ENCODE measurements at regions not wholly inside any gene's neighbourhood (a gene's known extent, or its start where the extent isn't known, plus 50 kb on each side); places are given as distances from the start of the nearest gene placed in this dataset.

DNA sequence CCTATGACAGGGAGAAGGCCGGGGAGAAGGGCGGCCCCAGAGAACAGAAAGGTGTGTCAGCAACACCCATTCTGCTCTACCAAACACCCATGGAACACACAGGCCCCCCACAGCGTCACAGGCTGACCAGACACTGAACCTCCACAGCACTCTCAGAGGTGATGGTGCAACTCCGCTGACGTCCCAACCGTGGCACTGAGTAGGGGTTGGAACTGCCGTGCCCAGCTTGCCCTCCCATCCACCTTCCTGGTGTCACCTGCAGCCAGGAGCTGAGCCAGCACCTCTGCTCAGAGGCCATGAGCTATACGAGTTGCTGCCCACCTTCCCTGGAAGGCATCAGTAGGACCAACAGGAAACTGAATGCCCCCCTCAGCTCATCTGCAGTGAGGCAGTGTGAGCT lies 412.9 kb upstream of the SALL3 start (continued):
- TF ChIP-seq, protein P1, sequence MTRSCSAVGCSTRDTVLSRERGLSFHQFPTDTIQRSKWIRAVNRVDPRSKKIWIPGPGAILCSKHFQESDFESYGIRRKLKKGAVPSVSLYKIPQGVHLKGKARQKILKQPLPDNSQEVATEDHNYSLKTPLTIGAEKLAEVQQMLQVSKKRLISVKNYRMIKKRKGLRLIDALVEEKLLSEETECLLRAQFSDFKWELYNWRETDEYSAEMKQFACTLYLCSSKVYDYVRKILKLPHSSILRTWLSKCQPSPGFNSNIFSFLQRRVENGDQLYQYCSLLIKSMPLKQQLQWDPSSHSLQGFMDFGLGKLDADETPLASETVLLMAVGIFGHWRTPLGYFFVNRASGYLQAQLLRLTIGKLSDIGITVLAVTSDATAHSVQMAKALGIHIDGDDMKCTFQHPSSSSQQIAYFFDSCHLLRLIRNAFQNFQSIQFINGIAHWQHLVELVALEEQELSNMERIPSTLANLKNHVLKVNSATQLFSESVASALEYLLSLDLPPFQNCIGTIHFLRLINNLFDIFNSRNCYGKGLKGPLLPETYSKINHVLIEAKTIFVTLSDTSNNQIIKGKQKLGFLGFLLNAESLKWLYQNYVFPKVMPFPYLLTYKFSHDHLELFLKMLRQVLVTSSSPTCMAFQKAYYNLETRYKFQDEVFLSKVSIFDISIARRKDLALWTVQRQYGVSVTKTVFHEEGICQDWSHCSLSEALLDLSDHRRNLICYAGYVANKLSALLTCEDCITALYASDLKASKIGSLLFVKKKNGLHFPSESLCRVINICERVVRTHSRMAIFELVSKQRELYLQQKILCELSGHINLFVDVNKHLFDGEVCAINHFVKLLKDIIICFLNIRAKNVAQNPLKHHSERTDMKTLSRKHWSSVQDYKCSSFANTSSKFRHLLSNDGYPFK (CRISPR knock-in tag; IDR thresholded peaks at IDR 0.05; ENCODE audit: borderline replicate concordance) = no peak
- TF ChIP-seq MTA3 (CRISPR knock-in tag; IDR thresholded peaks at IDR 0.05) = no peak
- no peak for TF ChIP-seq KDM5A (IDR thresholded peaks at IDR 0.05; ENCODE audit: borderline replicate concordance, low read length)
- no peak for TF ChIP-seq ZNF260 (CRISPR knock-in tag; IDR thresholded peaks at IDR 0.05; ENCODE audit: borderline replicate concordance, low read depth)
- TF ChIP-seq, protein P2, sequence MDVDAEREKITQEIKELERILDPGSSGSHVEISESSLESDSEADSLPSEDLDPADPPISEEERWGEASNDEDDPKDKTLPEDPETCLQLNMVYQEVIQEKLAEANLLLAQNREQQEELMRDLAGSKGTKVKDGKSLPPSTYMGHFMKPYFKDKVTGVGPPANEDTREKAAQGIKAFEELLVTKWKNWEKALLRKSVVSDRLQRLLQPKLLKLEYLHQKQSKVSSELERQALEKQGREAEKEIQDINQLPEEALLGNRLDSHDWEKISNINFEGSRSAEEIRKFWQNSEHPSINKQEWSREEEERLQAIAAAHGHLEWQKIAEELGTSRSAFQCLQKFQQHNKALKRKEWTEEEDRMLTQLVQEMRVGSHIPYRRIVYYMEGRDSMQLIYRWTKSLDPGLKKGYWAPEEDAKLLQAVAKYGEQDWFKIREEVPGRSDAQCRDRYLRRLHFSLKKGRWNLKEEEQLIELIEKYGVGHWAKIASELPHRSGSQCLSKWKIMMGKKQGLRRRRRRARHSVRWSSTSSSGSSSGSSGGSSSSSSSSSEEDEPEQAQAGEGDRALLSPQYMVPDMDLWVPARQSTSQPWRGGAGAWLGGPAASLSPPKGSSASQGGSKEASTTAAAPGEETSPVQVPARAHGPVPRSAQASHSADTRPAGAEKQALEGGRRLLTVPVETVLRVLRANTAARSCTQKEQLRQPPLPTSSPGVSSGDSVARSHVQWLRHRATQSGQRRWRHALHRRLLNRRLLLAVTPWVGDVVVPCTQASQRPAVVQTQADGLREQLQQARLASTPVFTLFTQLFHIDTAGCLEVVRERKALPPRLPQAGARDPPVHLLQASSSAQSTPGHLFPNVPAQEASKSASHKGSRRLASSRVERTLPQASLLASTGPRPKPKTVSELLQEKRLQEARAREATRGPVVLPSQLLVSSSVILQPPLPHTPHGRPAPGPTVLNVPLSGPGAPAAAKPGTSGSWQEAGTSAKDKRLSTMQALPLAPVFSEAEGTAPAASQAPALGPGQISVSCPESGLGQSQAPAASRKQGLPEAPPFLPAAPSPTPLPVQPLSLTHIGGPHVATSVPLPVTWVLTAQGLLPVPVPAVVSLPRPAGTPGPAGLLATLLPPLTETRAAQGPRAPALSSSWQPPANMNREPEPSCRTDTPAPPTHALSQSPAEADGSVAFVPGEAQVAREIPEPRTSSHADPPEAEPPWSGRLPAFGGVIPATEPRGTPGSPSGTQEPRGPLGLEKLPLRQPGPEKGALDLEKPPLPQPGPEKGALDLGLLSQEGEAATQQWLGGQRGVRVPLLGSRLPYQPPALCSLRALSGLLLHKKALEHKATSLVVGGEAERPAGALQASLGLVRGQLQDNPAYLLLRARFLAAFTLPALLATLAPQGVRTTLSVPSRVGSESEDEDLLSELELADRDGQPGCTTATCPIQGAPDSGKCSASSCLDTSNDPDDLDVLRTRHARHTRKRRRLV (CRISPR knock-in tag; IDR thresholded peaks at IDR 0.05) = no peak
- no peak for TF ChIP-seq HNRNPH1 (optimal IDR thresholded peaks at IDR 0.05; ENCODE audit: low read depth, low read length)
- no peak for TF ChIP-seq ZNF558 (CRISPR knock-in tag; IDR thresholded peaks at IDR 0.05; ENCODE audit: borderline replicate concordance)
- TF ChIP-seq HNF4A (CRISPR knock-in tag; IDR thresholded peaks at IDR 0.05) = no peak
- TF ChIP-seq, protein P3, sequence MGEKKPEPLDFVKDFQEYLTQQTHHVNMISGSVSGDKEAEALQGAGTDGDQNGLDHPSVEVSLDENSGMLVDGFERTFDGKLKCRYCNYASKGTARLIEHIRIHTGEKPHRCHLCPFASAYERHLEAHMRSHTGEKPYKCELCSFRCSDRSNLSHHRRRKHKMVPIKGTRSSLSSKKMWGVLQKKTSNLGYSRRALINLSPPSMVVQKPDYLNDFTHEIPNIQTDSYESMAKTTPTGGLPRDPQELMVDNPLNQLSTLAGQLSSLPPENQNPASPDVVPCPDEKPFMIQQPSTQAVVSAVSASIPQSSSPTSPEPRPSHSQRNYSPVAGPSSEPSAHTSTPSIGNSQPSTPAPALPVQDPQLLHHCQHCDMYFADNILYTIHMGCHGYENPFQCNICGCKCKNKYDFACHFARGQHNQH (CRISPR knock-in tag; IDR thresholded peaks at IDR 0.05) = no peak

All from HepG2 (cell line).